Smooth muscle cell (in vitro differentiated cells): ENCODE measurements at regions not wholly inside any gene's neighbourhood (a gene's known extent, or its start where the extent isn't known, plus 50 kb on each side); places are given as distances from the start of the nearest gene placed in this dataset.

Source experiments
- DNase-seq: peaks from one replicate; lab custom pipeline; 2025; ENCODE audit not compliant: unreplicated experiment; lab: John Stamatoyannopoulos, UW
- H2AFZ ChIP-seq: fragments of 200-600 bp; sonication (generic); 2 replicates; pipeline ENCODE4 v1.6.0; 2016; ENCODE audit warnings: antibody characterized with exemption, low read depth, mild to moderate bottlenecking
- H3F3A ChIP-seq: fragments of 200-600 bp; sonication (generic); 2 replicates; pipeline ENCODE4 v1.6.0; 2017; ENCODE audit warnings: antibody characterized with exemption, low read depth
- H3K27ac ChIP-seq: fragments of 200-600 bp; sonication (generic); 2 replicates; pipeline ENCODE4 v1.5.1; 2016; ENCODE audit warnings: low read depth, mild to moderate bottlenecking
- H3K27me3 ChIP-seq: fragments of 200-600 bp; sonication (generic); 2 replicates; pipeline ENCODE4 v1.6.1; 2016; ENCODE audit warnings: low read depth, mild to moderate bottlenecking
- H3K36me3 ChIP-seq: fragments of 200-600 bp; sonication (generic); 2 replicates; pipeline ENCODE4 v1.5.1; 2016; ENCODE audit warnings: low read depth
- H3K4me1 ChIP-seq: fragments of 200-600 bp; sonication (generic); 2 replicates; pipeline ENCODE4 v1.5.1; 2016; ENCODE audit warnings: low read depth
- H3K4me2 ChIP-seq: fragments of 200-600 bp; sonication (generic); 2 replicates; pipeline ENCODE4 v1.6.0; 2016; ENCODE audit warnings: mild to moderate bottlenecking
- H3K4me3 ChIP-seq: fragments of 200-600 bp; sonication (generic); 2 replicates; pipeline ENCODE4 v1.5.1; 2016; ENCODE audit warnings: mild to moderate bottlenecking
- H3K79me2 ChIP-seq: fragments of 200-600 bp; sonication (generic); 2 replicates; pipeline ENCODE4 v1.6.0; 2016; ENCODE audit warnings: low read depth, mild to moderate bottlenecking
- H3K9ac ChIP-seq: fragments of 200-600 bp; sonication (generic); 2 replicates; pipeline ENCODE4 v1.6.0; 2016; ENCODE audit warnings: low read depth
- H3K9me3 ChIP-seq: fragments of 200-600 bp; sonication (generic); replicated peaks from 2 replicates; pipeline ENCODE4 v1.5.1; 2016; ENCODE audit warnings: low read depth
- H4K20me1 ChIP-seq: fragments of 200-600 bp; sonication (generic); 2 replicates; pipeline ENCODE4 v1.6.0; 2016; ENCODE audit warnings: low read depth
- WGBS: methylation state at CpG from one replicate; pipeline ENCODE4 v1.1.7; 2016; ENCODE audit warnings: low lambda C conversion rate; 5-methylcytosine and 5-hydroxymethylcytosine counted together
- TF ChIP-seq, protein P1 (sequence below): fragments of 200-600 bp; sonication (generic); IDR thresholded peaks from 2 replicates; pipeline ENCODE4 v1.5.1; 2017; ENCODE audit warnings: borderline replicate concordance, mild to moderate bottlenecking, antibody characterized with exemption; ENCODE audit not compliant: insufficient read depth, poor library complexity, severe bottlenecking

DNA sequence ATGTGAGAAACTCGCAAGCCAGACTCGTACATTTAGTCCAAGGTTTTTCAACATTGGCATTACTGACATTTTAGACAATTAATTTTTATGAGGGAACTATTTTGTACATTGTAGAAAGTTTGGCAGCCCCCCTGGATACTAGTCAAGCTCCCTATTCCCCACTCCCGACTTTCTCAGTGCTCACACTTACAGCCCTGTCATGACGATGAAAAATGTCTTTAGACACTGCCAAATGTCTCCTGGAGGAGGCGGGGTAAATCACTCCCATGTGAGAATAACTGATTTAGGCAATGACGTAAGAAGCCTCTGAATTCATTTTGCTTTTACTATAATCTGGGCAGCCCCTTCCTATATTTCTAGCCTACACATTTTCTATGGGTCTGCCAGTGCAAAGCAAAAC, 535.8 kb upstream of the KLHL1 start:
- Histone ChIP-seq H3K79me2 (no peaks in the 10 kb centered on the region), H2AFZ (no peak overlapping the region), H3K27me3 (no peaks in the 10 kb centered on the region), H3F3A (no peaks in the 10 kb centered on the region), H3K4me2 (no peak overlapping the region), H3K9ac (no peak overlapping the region), H3K9me3 (peaks cover 5% of the 10 kb centered on the region), H3K4me1 (no peaks in the 10 kb centered on the region), H3K4me3 (no peak overlapping the region), H3K36me3 (no peaks in the 10 kb centered on the region), H3K27ac (no peak overlapping the region), H4K20me1 (no peaks in the 10 kb centered on the region)
- 91% methylated on average over 6 of the region's 6 CpGs for WGBS
- TF ChIP-seq, protein P1, sequence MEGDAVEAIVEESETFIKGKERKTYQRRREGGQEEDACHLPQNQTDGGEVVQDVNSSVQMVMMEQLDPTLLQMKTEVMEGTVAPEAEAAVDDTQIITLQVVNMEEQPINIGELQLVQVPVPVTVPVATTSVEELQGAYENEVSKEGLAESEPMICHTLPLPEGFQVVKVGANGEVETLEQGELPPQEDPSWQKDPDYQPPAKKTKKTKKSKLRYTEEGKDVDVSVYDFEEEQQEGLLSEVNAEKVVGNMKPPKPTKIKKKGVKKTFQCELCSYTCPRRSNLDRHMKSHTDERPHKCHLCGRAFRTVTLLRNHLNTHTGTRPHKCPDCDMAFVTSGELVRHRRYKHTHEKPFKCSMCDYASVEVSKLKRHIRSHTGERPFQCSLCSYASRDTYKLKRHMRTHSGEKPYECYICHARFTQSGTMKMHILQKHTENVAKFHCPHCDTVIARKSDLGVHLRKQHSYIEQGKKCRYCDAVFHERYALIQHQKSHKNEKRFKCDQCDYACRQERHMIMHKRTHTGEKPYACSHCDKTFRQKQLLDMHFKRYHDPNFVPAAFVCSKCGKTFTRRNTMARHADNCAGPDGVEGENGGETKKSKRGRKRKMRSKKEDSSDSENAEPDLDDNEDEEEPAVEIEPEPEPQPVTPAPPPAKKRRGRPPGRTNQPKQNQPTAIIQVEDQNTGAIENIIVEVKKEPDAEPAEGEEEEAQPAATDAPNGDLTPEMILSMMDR = no peak
- no peak for DNase-seq

DNA sequence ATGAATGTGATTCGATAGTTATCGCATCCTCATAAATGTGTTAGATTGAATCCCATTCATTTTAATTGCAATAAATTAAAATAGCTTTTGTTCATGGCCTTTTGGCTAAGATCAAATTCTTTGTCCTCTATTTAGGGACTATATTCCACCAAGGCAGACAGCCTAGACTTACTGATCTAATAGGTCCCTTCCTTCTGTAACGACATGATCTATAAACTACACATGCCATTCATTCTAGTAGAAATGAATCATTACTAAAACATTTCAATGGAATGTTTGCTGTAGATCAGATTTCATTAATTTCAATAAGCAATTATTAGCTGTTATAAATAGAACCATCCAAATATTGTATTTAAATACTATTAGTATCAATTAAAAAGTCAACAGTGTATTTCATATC, 526.6 kb upstream of the KLHL1 start:
- TF ChIP-seq, protein P1 = no peak
- whole genome bisulfite sequencing = 77% methylated on average over 3 of the region's 3 CpGs
- H3K4me2 ChIP-seq = no peak overlapping the region
- DNase-seq = no peak
- H3K9ac ChIP-seq = no peak overlapping the region
- no peaks in the 10 kb centered on the region for H3K4me1 ChIP-seq
- H4K20me1 ChIP-seq = no peaks in the 10 kb centered on the region
- H3K27ac ChIP-seq = no peak overlapping the region
- no peak overlapping the region for H3K4me3 ChIP-seq
- no peaks in the 10 kb centered on the region for H3K9me3 ChIP-seq
- no peaks in the 10 kb centered on the region for H3K79me2 ChIP-seq
- H3K36me3 ChIP-seq = no peaks in the 10 kb centered on the region
- H3K27me3 ChIP-seq = no peaks in the 10 kb centered on the region
- H3F3A ChIP-seq = no peaks in the 10 kb centered on the region
- no peak overlapping the region for H2AFZ ChIP-seq

DNA sequence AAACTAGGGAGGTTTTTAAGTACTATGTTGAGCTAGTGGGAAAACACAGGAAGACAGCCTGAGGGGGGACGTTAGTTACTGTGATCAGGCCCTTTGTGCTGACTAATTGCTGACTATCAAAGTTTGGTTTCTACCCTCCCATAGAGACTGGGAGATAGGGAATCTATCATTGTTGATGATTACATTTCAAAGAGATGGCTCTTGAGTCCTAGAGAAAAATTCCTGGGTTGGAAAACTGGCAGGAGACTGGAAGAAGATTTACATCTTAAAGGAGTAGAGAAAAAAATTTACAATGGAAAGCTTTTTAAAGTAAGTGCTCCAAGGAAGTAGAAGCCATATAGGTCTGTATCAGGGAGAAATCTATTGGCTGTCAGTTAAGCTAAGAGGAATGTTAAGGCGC, 522.0 kb upstream of the KLHL1 start:
- Histone ChIP-seq H4K20me1 (no peaks in the 10 kb centered on the region), H3K27me3 (no peaks in the 10 kb centered on the region), H3K4me3 (no peak overlapping the region), H3K4me1 (no peaks in the 10 kb centered on the region), H2AFZ (no peak overlapping the region), H3K9ac (no peak overlapping the region), H3K79me2 (no peaks in the 10 kb centered on the region), H3K4me2 (no peak overlapping the region), H3F3A (no peaks in the 10 kb centered on the region), H3K36me3 (no peaks in the 10 kb centered on the region), H3K27ac (no peak overlapping the region), H3K9me3 (no peaks in the 10 kb centered on the region)
- WGBS = 42% methylated on average over 2 of the region's 2 CpGs
- no peak for DNase-seq
- TF ChIP-seq, protein P1 = no peak

DNA sequence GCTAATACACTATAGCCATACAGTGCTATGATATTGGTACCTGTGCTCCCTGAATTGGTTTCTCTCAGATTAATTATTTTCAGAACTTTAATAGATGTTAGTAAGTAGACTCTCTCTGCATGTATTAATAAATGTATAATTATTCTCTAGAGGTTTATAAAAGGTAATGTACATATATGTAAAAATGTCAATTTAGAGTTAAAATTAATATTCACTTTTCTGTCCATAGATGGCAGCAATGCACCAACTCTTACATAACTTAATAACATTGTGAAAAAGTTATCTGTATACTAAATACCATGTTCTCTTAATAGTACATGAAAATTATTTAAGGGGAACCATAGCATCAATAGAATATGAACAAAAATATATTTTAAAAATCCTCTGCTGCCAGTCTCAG, 515.0 kb upstream of the KLHL1 start:
- H3K79me2 ChIP-seq = no peaks in the 10 kb centered on the region
- no peak overlapping the region for H3K4me3 ChIP-seq
- no peaks in the 10 kb centered on the region for H4K20me1 ChIP-seq
- no peaks in the 10 kb centered on the region for H3F3A ChIP-seq
- no peak overlapping the region for H3K27ac ChIP-seq
- H3K27me3 ChIP-seq = no peaks in the 10 kb centered on the region
- TF ChIP-seq, protein P1 = peak; percentile 58
- no peak for DNase-seq
- H3K4me2 ChIP-seq = no peak overlapping the region
- H2AFZ ChIP-seq = peak overlapping the region; percentile 84
- no peaks in the 10 kb centered on the region for H3K4me1 ChIP-seq
- no peak overlapping the region for H3K9ac ChIP-seq
- no peaks in the 10 kb centered on the region for H3K36me3 ChIP-seq
- H3K9me3 ChIP-seq = no peaks in the 10 kb centered on the region
